OCI-LY7 (cell line): ENCODE measurements at regions not wholly inside any gene's neighbourhood (a gene's known extent, or its start where the extent isn't known, plus 50 kb on each side); places are given as distances from the start of the nearest gene placed in this dataset.

Experiments used
- BruUV-seq: library from RNA; stranded (reverse); fragments of 400-500 nt; replicated peaks from 2 replicates; lab custom pipeline; 2021; lab: Mats Ljungman, UMichigan
- CTCF ChIA-PET: fragments of 300-600 bp; sonication (Branson Sonifier 250); formaldehyde crosslinking; loops from one replicate; lab custom pipeline; 2022; ENCODE audit warnings: antibody characterized with exemption; ENCODE audit not compliant: unreplicated experiment; lab: Charles Lee
- POLR2A ChIA-PET: fragments of 300-600 bp; sonication (Branson Sonifier 250); formaldehyde crosslinking; loops from one replicate; lab custom pipeline; 2022; ENCODE audit warnings: antibody characterized with exemption; lab: Charles Lee
- DNase-seq: peaks from one replicate; pipeline ENCODE4 v3.0.0-alpha.2; 2015; ENCODE audit warnings: low spot score
- H2AFZ ChIP-seq: fragments of 200-600 bp; sonication (generic), shearing (Covaris generic); 2 replicates; pipeline ENCODE4 v1.6.1; 2014; ENCODE audit warnings: mild to moderate bottlenecking, antibody characterized with exemption, low read length, moderate library complexity
- H3K27ac ChIP-seq: fragments of 200-600 bp; sonication (generic); 2 replicates; pipeline ENCODE4 v1.5.1; 2014; ENCODE audit warnings: mixed run types, low read depth, mild to moderate bottlenecking, moderate library complexity, low read length, inconsistent platforms; ENCODE audit not compliant: poor library complexity, severe bottlenecking
- H3K36me3 ChIP-seq: fragments of 200-600 bp; sonication (generic); 2 replicates; pipeline ENCODE4 v1.6.1; 2014; ENCODE audit warnings: mild to moderate bottlenecking, antibody characterized with exemption, low read length, moderate library complexity, mixed read lengths; ENCODE audit not compliant: insufficient read depth
- H3K4me1 ChIP-seq: fragments of 200-600 bp; sonication (generic); 2 replicates; pipeline ENCODE4 v1.5.1; 2014; ENCODE audit warnings: mild to moderate bottlenecking, low read length; ENCODE audit not compliant: insufficient read depth, poor library complexity, severe bottlenecking
- H3K4me2 ChIP-seq: fragments of 200-600 bp; sonication (generic); 2 replicates; pipeline ENCODE4 v1.6.1; 2014; ENCODE audit warnings: mild to moderate bottlenecking, low read length
- H3K4me3 ChIP-seq: fragments of 200-600 bp; sonication (generic); 2 replicates; pipeline ENCODE4 v1.5.1; 2014; ENCODE audit warnings: mild to moderate bottlenecking, low read depth, low read length; ENCODE audit not compliant: poor library complexity, severe bottlenecking
- H3K79me2 ChIP-seq: fragments of 200-600 bp; sonication (generic); 2 replicates; pipeline ENCODE4 v1.6.1; 2016; ENCODE audit warnings: low read depth, mild to moderate bottlenecking, low read length, moderate library complexity, mixed read lengths; ENCODE audit not compliant: insufficient read depth
- H3K9me2 ChIP-seq: fragments of 200-600 bp; sonication (generic); 2 replicates; pipeline ENCODE4 v1.6.1; 2016; ENCODE audit warnings: mild to moderate bottlenecking, low read length, mixed read lengths; ENCODE audit not compliant: insufficient read depth
- H3K9me3 ChIP-seq: fragments of 200-600 bp; sonication (generic); 2 replicates; pipeline ENCODE4 v1.6.1; 2014; ENCODE audit warnings: mild to moderate bottlenecking, mixed run types, low read length, mixed read lengths
- H4K20me1 ChIP-seq: fragments of 200-600 bp; sonication (generic); 2 replicates; pipeline ENCODE4 v1.6.1; 2014; ENCODE audit warnings: mild to moderate bottlenecking, antibody characterized with exemption, low read length, moderate library complexity, mixed read lengths; ENCODE audit not compliant: insufficient read depth
- EZH2phosphoT487 ChIP-seq: fragments of 200-600 bp; sonication (generic); IDR thresholded peaks from 2 replicates; pipeline ENCODE4 v1.6.1; 2018; ENCODE audit warnings: low read depth, borderline replicate concordance, mild to moderate bottlenecking, mixed run types, antibody characterized with exemption, low read length, moderate library complexity, mixed read lengths
- intact Hi-C: fragments of 100-400 bp; cut with micrococcal nuclease; formaldehyde crosslinking; loops from one replicate; pipeline ENCODE4 v1.10.0; 2022; ENCODE audit not compliant: unreplicated experiment
- TF ChIP-seq, protein P1 (sequence below): fragments of 200-600 bp; sonication (generic); conservative IDR thresholded peaks from 2 replicates; pipeline ENCODE4 v1.5.1; 2014; ENCODE audit warnings: mild to moderate bottlenecking, antibody characterized with exemption, low read length, moderate library complexity, mixed read lengths

DNA sequence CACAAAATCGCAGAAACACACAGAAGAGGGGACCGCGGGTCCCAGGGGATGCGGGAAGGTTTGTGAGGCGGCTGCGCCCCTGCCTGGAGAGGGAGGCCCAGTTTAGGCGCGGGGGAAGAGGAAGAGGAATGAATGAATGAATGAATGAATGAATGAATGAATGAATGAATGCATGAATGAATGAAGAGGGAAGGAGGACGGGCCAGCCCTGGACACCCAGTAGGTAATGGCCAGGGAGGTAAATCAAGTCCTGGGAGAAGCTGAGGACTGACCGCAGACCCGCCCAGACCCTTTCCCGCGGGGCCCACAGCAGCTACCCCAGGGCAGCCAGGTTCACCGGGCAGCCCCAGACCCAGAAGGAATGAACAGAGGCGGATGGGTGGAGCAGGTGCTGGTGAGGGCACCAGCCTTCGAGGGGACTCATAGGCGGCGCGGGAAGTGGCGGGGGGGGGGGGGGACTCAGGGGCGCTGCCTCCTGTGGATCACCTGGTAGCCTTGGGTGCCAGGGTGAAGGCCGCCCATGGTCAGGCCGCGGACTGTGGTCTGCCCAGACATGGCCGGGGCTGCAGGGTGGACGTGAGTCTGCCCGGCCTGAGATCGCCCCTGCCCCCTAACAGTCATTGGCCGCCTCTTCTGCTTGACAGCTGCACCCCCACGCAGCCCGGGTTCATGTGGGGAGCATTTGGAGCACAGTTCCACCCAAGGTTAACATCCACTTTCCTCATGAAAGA, 192.0 kb upstream of the PDE10A start:
- Histone ChIP-seq H3K4me2 (no peak overlapping the region), H3K79me2 (no peaks in the 10 kb centered on the region), H3K4me3 (no peak overlapping the region), H3K27ac (no peak overlapping the region), H3K4me1 (no peaks in the 10 kb centered on the region), H3K9me3 (no peaks in the 10 kb centered on the region), H3K9me2 (no peaks in the 10 kb centered on the region), H2AFZ (no peak overlapping the region), H3K36me3 (no peaks in the 10 kb centered on the region), H4K20me1 (no peaks in the 10 kb centered on the region)
- DNase-seq = no peak
- ChIA-PET POLR2A (no interaction called here), CTCF (no interaction called here)
- no TSS peak for BruUV-seq
- no peak for TF ChIP-seq EZH2phosphoT487
- intact Hi-C loops = no loop called here

DNA sequence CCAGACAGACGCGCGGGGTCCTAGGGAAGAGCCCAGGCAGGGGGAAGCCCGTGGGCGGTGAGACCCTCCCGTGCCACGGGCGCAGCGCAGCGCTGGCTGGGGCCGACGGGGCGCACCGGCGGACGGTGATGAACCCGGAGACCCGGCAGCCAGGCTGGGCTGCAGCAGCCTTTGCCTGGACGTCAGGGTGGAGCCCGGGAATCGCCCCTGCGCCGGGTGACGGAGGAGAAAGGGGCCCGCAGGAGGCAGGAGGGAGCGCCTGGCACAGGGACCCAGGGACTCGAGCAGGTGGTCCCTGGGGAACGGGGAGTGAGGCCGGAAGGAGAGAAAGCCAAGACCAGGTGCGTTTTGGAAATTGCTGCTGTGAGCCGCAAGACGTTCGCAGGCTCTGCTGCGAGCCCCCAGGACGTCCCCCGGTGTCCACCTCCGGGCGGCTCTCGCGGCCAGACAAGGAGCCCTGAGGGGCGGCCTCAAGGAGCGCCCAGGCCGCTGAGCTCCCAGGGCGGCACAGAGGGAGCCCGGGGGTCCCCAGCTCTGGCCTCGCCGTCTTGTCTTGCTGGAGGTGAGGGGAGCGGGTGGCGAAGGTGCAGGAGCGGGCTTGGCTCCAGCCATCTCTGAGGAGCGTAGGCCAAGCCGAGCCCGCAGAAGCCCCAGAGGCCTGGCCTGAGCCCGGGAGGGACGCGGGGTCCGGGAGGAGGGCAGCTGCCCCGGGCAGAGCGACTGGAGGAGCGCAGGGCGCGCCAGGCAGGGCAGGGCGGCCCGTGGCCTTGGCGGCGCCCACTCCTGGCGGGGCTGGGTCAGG, 191.2 kb upstream of the PDE10A start:
- no TSS peak for BruUV-seq
- no peaks in the 10 kb centered on the region for H3K36me3 ChIP-seq
- H3K79me2 ChIP-seq = no peaks in the 10 kb centered on the region
- TF ChIP-seq, protein P1, sequence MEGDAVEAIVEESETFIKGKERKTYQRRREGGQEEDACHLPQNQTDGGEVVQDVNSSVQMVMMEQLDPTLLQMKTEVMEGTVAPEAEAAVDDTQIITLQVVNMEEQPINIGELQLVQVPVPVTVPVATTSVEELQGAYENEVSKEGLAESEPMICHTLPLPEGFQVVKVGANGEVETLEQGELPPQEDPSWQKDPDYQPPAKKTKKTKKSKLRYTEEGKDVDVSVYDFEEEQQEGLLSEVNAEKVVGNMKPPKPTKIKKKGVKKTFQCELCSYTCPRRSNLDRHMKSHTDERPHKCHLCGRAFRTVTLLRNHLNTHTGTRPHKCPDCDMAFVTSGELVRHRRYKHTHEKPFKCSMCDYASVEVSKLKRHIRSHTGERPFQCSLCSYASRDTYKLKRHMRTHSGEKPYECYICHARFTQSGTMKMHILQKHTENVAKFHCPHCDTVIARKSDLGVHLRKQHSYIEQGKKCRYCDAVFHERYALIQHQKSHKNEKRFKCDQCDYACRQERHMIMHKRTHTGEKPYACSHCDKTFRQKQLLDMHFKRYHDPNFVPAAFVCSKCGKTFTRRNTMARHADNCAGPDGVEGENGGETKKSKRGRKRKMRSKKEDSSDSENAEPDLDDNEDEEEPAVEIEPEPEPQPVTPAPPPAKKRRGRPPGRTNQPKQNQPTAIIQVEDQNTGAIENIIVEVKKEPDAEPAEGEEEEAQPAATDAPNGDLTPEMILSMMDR = no peak
- TF ChIP-seq EZH2phosphoT487 = no peak
- ChIA-PET POLR2A (interaction anchor here (0.6 kb wide), 1 partner anchor 23 kb away, joined by 4 read pairs; no protein-coding TSS in a partner anchor), CTCF (no interaction called here)
- no peak for DNase-seq
- no peaks in the 10 kb centered on the region for H4K20me1 ChIP-seq
- H3K4me2 ChIP-seq = no peak overlapping the region
- no peaks in the 10 kb centered on the region for H3K9me3 ChIP-seq
- H3K27ac ChIP-seq = no peak overlapping the region
- no peak overlapping the region for H3K4me3 ChIP-seq
- no peak overlapping the region for H2AFZ ChIP-seq
- intact Hi-C loops = no loop called here
- H3K9me2 ChIP-seq = no peaks in the 10 kb centered on the region
- H3K4me1 ChIP-seq = no peaks in the 10 kb centered on the region

DNA sequence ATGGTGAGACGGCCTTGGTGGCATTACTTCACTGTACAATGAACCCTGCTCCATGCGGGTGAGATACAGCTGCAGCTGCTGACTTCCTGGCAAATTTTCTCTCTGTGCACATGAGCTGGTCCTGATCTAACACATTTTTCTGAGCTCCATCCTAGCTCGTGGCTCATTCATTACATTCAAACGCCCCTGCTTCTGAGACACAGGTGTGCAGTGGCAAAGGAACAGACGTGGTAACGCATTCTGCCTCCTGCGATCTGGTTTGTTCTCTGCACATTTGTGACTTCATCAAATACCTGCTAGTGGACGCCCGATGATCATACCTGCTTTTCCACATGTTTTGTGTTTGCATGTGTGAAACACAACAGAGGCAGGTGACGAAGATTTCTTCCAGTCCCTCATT, 189.6 kb upstream of the PDE10A start:
- Histone ChIP-seq H3K36me3 (no peaks in the 10 kb centered on the region), H3K27ac (no peak overlapping the region), H3K79me2 (no peaks in the 10 kb centered on the region), H3K9me2 (no peaks in the 10 kb centered on the region), H3K9me3 (no peaks in the 10 kb centered on the region), H3K4me2 (no peak overlapping the region), H2AFZ (no peak overlapping the region), H4K20me1 (no peaks in the 10 kb centered on the region), H3K4me1 (no peaks in the 10 kb centered on the region), H3K4me3 (no peak overlapping the region)
- BruUV-seq = no TSS peak
- CTCF ChIA-PET = no interaction called here
- no peak for DNase-seq
- intact Hi-C loops = no loop called here
- TF ChIP-seq EZH2phosphoT487 = no peak
- TF ChIP-seq, protein P1 = no peak
- POLR2A ChIA-PET = no interaction called here
